Retinal pigment epithelial cell (primary cell): ENCODE measurements at regions not wholly inside any gene's neighbourhood (a gene's known extent, or its start where the extent isn't known, plus 50 kb on each side); places are given as distances from the start of the nearest gene placed in this dataset.

ENCODE experiments used
- DNase-seq: peaks from one replicate; pipeline ENCODE4 v3.0.0-alpha.2; 2010; ENCODE audit warnings: low read depth
- H3K4me3 ChIP-seq: 2 replicates; pipeline ENCODE4 v1.5.1; 2011; ENCODE audit warnings: mild to moderate bottlenecking, low read length, control low read depth, moderate library complexity
- CTCF ChIP-seq: conservative IDR thresholded peaks from 2 replicates; pipeline ENCODE4 v1.5.1; 2011; ENCODE audit warnings: low read depth, low read length, control low read depth, inconsistent platforms

- TF ChIP-seq CTCF = no peak
- H3K4me3 ChIP-seq = no peak overlapping the region
- DNase-seq = no peak
Observed at GRCh38 chr9:135263511-135263910, 176.0 kb downstream of the OLFM1 start.

GRCh38 chr9:135265931-135266330 is 178.5 kb downstream of the OLFM1 start:
- H3K4me3 ChIP-seq = no peak overlapping the region
- TF ChIP-seq CTCF = no peak

DNA sequence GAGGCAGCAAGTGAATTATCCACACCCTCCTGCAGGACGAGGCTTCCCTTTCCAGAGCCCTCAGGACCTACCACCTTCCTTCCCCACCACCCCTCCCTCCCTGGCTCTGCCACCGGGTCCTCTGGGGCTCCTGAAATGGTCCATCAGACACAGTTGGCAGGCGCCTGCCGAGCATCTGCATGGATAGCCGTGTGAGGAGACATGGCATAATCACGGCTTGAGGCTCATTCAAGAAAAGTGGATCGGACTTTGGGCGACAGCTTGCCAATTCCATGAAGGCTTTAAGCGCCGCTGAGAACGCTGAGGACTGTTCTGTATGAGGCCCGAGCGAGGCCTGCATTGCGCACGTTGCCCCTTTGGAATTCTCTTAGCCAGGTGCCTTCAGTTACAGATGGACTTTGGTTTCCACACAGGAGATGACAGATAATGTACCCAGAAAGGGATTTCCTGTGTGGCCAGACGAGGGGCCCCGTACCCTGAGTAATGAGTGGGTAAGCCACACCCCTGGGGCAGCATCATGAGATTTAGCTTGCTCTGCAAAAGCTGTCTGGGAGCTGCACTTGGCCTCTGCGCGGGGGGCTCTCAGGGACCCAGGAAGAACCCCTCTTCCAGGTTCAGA is 179.8 kb downstream of the OLFM1 start:
- no peak for TF ChIP-seq CTCF
- H3K4me3 ChIP-seq = no peak overlapping the region
- DNase-seq = no peak

More at GRCh38 chr9:135265931-135266330, 178.5 kb downstream of the OLFM1 start:
- no peak for DNase-seq

DNA sequence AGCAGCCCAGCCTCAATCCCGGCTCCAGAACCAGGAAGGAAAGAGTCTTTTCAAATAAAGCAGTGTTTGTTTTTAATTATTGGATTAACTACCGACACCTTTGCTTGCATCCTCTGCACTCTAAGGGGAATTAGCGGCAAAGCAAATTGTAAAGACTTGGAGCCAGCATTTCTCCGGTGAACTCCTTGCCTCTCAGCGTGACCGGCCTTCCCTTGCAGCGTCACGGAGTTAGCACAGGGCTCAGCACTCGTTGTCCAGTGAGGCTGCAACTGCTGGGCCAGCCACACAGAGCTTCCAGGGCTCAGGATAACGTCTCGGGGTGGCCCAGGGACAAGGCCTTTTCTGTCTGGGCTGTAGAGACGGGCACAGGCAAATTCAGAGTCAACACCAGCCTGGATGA is 180.6 kb downstream of the OLFM1 start:
- TF ChIP-seq CTCF = no peak
- no peak for DNase-seq
- H3K4me3 ChIP-seq = no peak overlapping the region

GRCh38 chr9:135268981-135269380 is 181.5 kb downstream of the OLFM1 start:
- no peak for DNase-seq
- H3K4me3 ChIP-seq = no peak overlapping the region
- no peak for TF ChIP-seq CTCF

- H3K4me3 ChIP-seq = no peak overlapping the region
- TF ChIP-seq CTCF = no peak
Observed at GRCh38 chr9:135269912-135270830, 182.7 kb downstream of the OLFM1 start.

More at GRCh38 chr9:135269912-135270830, 182.7 kb downstream of the OLFM1 start:
- no peak for DNase-seq
